Upper lobe of left lung (tissue), 4 donors: ENCODE measurements at regions not wholly inside any gene's neighbourhood (a gene's known extent, or its start where the extent isn't known, plus 50 kb on each side); places are given as distances from the start of the nearest gene placed in this dataset.

Source experiments
- POLR2A ChIP-seq, 4 donors: fragments of 450-650 bp; IDR thresholded peaks; one replicate each; pipeline ENCODE4 v1.5.1; 2016 to 2017; ENCODE audit warnings: antibody characterized with exemption in 4 of 4, mild to moderate bottlenecking in 2 of 4
- POLR2AphosphoS5 ChIP-seq, 2 donors: sonication (generic); formaldehyde crosslinking; IDR thresholded peaks; one replicate each; pipeline ENCODE4 v1.5.1; 2017; ENCODE audit warnings: antibody characterized with exemption in 2 of 2
- TF ChIP-seq, protein P1 (sequence below), 6 experiments: fragments of 450-650 bp in 4 of 6; fragments of 200-600 bp in 2 of 6; sonication (generic) in 2 of 6; IDR thresholded peaks; one replicate each; pipeline ENCODE4 v1.5.1; 2016 to 2019; ENCODE audit warnings: antibody characterized with exemption in 6 of 6

DNA sequence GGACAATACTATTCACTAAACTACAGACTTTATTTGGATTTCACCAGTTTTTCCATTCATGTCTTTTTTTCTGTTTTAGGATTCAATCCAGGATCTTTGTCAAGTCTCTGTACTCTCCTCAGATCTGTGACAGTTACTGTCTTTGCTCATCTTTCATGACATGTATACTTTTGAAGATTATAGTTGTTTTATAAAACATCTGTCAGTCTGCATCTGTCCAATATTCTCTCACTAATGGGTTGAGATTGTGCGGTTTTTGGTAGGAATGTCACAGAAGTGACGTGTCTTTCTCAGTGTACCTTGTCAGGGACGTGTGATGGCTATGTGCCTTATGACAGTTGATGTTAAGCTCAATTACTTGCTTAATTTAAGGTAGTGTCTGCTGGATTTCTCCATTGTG, 124.9 kb upstream of the TPK1 start:
- no peak for TF ChIP-seq POLR2A (IDR thresholded peaks at IDR 0.05)
- TF ChIP-seq, protein P1, sequence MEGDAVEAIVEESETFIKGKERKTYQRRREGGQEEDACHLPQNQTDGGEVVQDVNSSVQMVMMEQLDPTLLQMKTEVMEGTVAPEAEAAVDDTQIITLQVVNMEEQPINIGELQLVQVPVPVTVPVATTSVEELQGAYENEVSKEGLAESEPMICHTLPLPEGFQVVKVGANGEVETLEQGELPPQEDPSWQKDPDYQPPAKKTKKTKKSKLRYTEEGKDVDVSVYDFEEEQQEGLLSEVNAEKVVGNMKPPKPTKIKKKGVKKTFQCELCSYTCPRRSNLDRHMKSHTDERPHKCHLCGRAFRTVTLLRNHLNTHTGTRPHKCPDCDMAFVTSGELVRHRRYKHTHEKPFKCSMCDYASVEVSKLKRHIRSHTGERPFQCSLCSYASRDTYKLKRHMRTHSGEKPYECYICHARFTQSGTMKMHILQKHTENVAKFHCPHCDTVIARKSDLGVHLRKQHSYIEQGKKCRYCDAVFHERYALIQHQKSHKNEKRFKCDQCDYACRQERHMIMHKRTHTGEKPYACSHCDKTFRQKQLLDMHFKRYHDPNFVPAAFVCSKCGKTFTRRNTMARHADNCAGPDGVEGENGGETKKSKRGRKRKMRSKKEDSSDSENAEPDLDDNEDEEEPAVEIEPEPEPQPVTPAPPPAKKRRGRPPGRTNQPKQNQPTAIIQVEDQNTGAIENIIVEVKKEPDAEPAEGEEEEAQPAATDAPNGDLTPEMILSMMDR (IDR thresholded peaks at IDR 0.05): no peak
- no peak for TF ChIP-seq POLR2AphosphoS5 (IDR thresholded peaks at IDR 0.05)
